GM11168 (cell line): ENCODE measurements at regions not wholly inside any gene's neighbourhood (a gene's known extent, or its start where the extent isn't known, plus 50 kb on each side); places are given as distances from the start of the nearest gene placed in this dataset.

Experiments used
- in situ Hi-C: fragments of 300-500 bp; cut with MboI; formaldehyde crosslinking; loops from one replicate; pipeline ENCODE4 v1.12.0; 2022; ENCODE audit warnings: low sequenced_read_pairs; ENCODE audit not compliant: unreplicated experiment

DNA sequence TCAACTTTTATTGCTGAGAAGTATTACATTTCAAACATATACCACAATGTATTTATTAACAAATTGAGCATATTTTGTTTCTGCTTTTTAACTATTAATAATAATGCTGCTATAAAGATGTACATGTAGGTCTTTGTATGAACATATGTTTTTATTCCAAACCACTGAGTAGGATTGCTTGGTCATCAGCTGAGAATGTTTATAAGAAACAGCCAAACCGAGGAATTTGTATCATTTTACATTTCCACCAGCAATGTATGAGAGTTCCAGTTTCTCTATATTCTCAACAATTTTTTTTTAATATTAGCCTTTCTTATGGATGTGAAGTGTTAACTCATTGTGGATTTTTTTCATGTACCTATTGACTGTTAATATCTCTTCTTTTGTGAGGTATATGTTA, 119.5 kb upstream of the MDFIC2 start:
- in situ Hi-C loops, result no loop called here

DNA sequence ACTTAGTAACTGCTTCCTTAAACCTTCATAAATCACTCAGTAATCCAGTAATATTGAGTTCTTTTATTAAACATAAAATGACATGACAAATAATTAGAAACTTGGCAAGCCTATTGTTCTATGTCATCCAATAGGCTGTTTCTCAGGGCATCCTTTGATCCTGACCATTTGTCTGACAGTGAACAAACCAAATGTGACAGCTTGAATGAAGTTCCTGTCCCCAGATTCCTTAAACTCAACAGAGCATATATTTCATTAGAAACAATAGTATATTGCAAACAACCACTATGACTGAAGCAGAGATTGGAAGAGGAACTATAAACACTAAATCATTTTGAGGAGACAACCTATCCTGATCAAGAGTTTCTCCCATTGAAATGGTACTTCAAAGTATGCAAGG, 113.6 kb upstream of the MDFIC2 start:
- in situ Hi-C loops, result no loop called here

DNA sequence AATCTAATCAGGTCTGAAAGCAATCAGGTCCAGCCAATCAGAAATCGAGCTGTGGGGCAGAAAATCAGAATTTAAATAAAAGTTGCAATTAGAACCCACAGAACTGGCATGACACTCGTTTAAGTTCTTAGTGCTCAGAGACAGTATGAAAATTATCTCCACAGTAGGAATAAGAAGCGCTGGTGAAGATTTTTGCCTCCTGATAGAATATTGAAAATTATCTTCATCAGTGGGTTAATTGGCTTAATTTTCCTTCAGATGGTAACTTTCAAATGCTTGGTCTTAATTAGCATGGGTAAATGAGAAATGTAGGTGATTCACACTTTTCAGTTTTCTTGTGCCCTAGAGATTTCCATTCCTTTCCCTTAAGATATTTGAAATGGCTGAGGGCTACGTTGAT, 109.1 kb upstream of the MDFIC2 start:
- in situ Hi-C loops, result no loop called here

DNA sequence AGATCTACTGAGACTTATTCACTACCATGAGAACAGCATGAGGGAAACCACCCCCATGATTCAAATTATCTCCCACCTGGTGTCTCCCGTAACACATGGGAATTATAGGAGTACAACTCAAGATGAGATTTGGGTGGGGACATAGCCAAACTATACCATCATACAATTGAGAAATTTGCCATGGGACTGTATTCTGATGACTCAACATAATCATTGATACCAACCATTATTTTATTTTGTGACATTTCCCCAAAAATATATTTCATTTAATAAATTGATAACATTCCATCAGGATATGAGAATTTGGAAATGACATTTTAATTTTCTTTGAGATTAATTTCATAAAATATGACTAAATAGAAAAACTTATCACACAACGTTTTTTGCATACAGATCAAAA, 96.6 kb upstream of the MDFIC2 start:
- in situ Hi-C loops, result no loop called here

DNA sequence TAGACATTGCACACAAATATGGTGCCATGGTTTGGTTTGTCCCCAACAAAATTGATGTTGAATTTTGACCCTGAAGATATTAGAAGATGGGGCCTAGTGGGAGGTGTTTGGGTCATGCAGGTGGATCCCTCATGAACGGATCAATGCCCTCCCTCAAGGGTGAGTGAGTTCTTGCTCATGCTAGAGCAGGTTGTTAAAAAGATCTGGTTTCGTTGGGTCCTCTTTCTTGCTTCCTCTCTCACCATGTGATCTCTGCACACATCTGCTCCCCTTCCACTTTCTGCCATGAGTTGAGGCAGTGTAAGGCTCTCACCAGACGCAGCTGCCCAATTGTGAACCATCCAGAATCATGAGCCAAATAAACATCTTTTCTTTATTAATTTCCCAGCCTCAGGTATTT, 87.8 kb upstream of the MDFIC2 start:
- in situ Hi-C loops, result no loop called here

DNA sequence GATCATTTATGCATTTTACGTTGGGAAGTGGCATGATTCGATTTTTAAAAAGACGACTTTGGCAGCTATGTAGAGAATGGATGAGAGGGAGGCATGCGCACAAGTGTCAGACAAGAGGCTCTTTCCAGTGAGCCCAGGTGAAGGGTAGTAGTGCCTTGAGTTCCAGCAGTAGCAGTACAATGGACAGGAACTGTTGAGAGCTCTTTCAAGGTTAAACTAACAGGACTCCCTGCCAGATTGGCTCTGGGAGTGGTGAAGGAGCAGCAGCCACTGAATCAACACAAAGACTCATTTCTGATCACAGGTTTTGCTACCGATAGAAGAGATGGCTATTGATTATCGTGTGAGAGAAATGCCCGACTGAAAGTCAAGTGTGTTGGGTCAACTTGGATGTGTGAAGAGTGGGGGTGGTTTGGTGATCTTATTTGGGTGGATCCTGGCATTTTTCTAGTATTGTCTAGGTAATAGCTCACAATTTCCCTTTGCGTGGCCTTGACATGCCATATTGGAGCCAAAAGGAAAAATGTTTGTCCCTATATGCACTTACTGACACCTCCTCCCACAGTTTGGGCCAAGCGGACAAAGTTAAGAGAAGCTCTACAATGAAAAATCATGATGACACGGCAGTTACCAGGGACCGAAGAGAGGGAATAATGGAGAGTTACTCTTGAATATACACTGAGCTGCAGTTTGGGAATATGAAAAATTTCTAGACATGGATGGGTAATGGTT, 81.6 kb upstream of the MDFIC2 start:
- in situ Hi-C loops, result no loop called here

DNA sequence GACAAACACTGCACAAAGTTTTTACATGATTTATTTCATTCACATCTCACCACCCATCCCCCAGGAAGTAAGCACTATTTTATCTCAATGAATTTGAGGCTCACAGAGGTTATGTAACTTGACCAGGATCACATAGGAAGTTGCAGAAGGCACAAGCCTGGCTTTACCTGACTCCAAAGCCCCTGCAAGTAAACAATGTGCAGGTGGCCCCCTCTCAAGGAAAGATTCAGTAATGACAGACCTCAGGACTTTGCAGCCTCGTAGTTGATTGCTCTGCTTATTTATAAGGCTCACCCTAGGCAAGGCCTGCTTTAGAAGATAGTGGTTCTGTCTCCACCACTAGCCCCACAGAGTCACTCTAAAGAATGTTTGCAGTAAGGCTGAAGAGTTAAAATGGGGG, 79.8 kb upstream of the MDFIC2 start:
- in situ Hi-C loops, result no loop called here

DNA sequence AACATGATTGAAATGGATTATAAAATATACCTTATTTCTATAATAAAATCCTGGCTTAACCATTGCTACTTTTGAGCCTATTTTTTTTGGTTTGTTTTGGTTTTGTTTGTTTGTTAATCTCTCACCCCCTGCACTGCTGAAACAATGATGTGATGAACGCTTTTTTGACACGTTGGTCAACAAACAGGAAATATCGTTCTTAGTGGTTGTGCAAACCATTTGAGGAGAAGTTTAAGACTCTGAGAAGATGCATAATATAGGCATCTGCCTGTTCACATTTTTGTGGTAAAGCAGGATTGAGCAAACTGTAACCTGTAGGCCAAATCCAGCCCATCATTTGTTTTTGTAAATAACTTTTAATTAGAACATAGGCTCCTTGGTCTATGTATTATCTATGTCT, 75.5 kb upstream of the MDFIC2 start:
- in situ Hi-C loops, result no loop called here

DNA sequence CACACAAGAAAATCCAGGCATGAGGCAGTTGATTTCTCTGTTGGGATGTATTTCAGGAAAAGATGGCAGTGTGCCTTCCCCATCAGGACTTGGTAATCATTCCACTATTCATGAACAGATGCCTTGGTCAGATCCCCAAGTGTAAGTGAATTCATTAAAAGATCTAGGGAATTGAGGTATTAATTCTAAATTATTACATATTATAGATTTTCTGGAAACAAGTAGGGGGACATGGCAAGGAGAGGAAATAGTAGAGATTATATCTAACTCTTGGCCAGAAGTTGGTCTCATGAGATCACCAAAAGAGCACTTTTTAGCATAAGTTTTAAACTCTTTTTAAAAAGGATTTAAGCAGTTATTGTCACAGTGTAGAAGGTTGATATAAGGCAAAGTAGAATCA, 74.4 kb upstream of the MDFIC2 start:
- in situ Hi-C loops, result no loop called here

DNA sequence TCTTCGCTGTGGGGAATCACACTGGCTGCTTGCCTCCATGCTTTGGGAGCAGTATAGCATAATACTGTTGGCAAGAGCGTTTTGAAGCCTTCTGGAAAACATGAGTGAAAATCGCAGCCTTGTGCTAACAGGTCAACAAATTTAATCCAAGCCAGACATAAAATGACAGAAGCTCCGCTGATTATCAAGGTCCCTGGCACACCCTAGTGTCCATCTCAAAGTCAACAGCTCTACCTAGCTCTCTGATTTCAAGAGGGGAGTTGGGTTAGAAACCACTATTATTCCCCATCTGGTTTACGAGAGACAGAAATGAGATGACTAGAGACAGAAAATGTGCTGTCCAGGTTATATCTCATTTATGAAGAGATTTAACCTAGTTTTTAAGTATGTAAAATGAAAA, 73.6 kb upstream of the MDFIC2 start:
- in situ Hi-C loops, result no loop called here

DNA sequence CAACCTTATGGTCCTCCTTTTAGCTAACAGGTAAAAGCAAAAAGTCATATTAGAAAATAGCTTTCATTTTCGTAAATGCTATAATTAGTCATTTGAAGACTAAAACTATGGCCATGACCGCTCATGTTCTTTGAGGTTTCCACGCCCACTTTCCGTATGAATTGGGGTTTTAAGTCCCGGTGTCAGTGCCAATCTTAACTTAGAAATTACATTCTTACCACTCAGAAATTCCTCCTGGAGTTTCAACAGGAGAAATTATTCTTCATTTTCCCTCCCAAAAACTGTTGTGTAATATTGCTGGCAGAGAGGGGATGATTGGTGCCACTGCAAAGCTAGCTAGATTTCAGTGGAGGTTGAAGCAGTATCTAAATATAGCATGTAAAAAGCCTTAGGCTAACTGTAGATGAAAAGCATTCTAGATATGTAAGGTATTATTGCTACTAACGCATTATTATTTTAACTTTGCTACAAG, 71.0 kb upstream of the MDFIC2 start:
- in situ Hi-C loops, result no loop called here

DNA sequence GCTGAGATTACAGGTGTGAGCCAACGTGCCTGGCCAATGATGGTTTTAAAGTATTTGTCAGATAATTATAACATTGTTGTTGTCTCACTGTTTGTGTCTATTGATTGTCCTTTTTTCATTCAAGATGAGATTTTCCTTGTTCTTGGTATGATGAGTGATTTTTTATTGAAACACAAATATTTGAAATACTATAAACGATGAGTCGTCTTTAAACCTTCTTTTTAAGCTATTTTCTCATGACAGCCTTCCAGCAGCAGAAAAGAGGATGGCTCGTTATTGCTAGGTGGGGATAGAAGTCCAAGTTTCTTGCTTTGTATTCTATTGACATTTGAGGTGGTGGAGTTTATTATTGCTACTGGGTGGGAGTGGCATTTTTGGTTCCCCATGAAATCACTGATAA, 61.7 kb upstream of the MDFIC2 start:
- in situ Hi-C loops, result no loop called here
